Endothelial cell of umbilical vein (primary cell): ENCODE measurements at regions not wholly inside any gene's neighbourhood (a gene's known extent, or its start where the extent isn't known, plus 50 kb on each side); places are given as distances from the start of the nearest gene placed in this dataset.

Source experiments
- CTCF ChIP-seq, 2 donors: IDR thresholded peaks; 1 replicate in 1 of 2; 2 replicates in 1 of 2; pipeline ENCODE4 v1.5.1; 2011; ENCODE audit warnings: low read length in 2 of 2, mild to moderate bottlenecking in 2 of 2, moderate library complexity in 2 of 2, control low read depth in 1 of 2, inconsistent platforms in 1 of 2, low read depth in 1 of 2; ENCODE audit not compliant: insufficient read depth in 1 of 2; ENCODE audit errors: extremely low read depth in 1 of 2
- EZH2 ChIP-seq: IDR thresholded peaks from 2 replicates; pipeline ENCODE4 v1.6.1; 2012; ENCODE audit warnings: borderline replicate concordance, low read depth, mild to moderate bottlenecking, moderate library complexity, low read length, inconsistent platforms; ENCODE audit not compliant: severe bottlenecking
- FOS ChIP-seq: IDR thresholded peaks from 2 replicates; pipeline ENCODE4 v1.6.1; 2011; ENCODE audit warnings: mild to moderate bottlenecking, low read length, moderate library complexity, borderline replicate concordance; ENCODE audit not compliant: insufficient read depth
- GATA2 ChIP-seq: IDR thresholded peaks from 2 replicates; pipeline ENCODE4 v1.7.0; 2011; ENCODE audit warnings: low read depth, mild to moderate bottlenecking, moderate library complexity, mixed read lengths, low read length; ENCODE audit not compliant: insufficient read length, insufficient read depth
- JUN ChIP-seq: IDR thresholded peaks from 2 replicates; pipeline ENCODE4 v1.6.1; 2011; ENCODE audit warnings: borderline replicate concordance, low read depth; ENCODE audit not compliant: insufficient read length, insufficient read depth
- MAX ChIP-seq: IDR thresholded peaks from 2 replicates; pipeline ENCODE4 v1.6.1; 2011; ENCODE audit not compliant: insufficient read depth, insufficient read length
- MYC ChIP-seq: IDR thresholded peaks from one replicate; pipeline ENCODE4 v1.6.1; 2011; ENCODE audit warnings: mild to moderate bottlenecking, low read depth, low read length
- POLR2A ChIP-seq: IDR thresholded peaks from 2 replicates; pipeline ENCODE4 v1.6.1; 2012; ENCODE audit warnings: low read depth, mild to moderate bottlenecking, control low read depth, low read length
- POLR2AphosphoS5 ChIP-seq: IDR thresholded peaks from 2 replicates; pipeline ENCODE4 v1.6.1; 2012; ENCODE audit warnings: low read depth, mild to moderate bottlenecking, control low read depth, low read length, moderate library complexity; ENCODE audit not compliant: insufficient read depth

- TF ChIP-seq CTCF (IDR thresholded peaks at IDR 0.05; ENCODE audit: extremely low read depth in 1 of 2, insufficient read depth in 1 of 2, low read depth in 1 of 2, low read length in 2 of 2) (no peak), EZH2 (no peak), JUN (no peak), MAX (no peak), POLR2A (no peak), POLR2AphosphoS5 (no peak), MYC (no peak), GATA2 (no peak), FOS (no peak)
These were observed 64.6 kb upstream of the ARNT2 start for GRCh38 chr15:80339601-80340000.
